A549 (cell line): ENCODE measurements at regions not wholly inside any gene's neighbourhood (a gene's known extent, or its start where the extent isn't known, plus 50 kb on each side); places are given as distances from the start of the nearest gene placed in this dataset.

Source experiments
- ATAC-seq, 2 experiments: fragments of 200-7000 bp in 1 of 2; fragments of >200 bp in 1 of 2; cut with Nextera tagmentation in 1 of 2; cut with Tn5 transposase in 1 of 2; 3 replicates each; pipeline versions ENCODE4 v1.8.0 to v1.9.1; 2018 to 2020; ENCODE audit warnings: mild to moderate bottlenecking in 1 of 2, moderate library complexity in 1 of 2
- CTCF ChIA-PET: fragments of 300-600 bp; sonication (Branson Sonifier 250); formaldehyde crosslinking; extraction: SDS; loops from one replicate; lab custom pipeline; 2021; ENCODE audit warnings: antibody characterized with exemption, inconsistent platforms; lab: Yijun Ruan, JAX
- POLR2A ChIA-PET: fragments of 350-600 bp; formaldehyde crosslinking; extraction: SDS; loops from one replicate; lab custom pipeline; 2021; ENCODE audit warnings: antibody characterized with exemption, inconsistent platforms; lab: Yijun Ruan, JAX
- DNase-seq, 2 experiments: peaks; one replicate each; pipeline versions ENCODE4 v3.0.0 to v3.0.0-alpha.2; 2011 to 2016; ENCODE audit warnings: low read depth in 1 of 2, low spot score in 1 of 2
- FAIRE-seq: peaks from 2 replicates; lab custom pipeline; 2011; peaks lifted over from hg19 to GRCh38; lab: Jason Lieb, UNC
- H3K27ac ChIP-seq, 2 experiments: fragments of >200 bp; sonication (Bioruptor Twin); formaldehyde crosslinking; 3 replicates each; pipeline ENCODE4 v1.5.1; 2016 to 2017
- H3K4me1 ChIP-seq: fragments of >200 bp; sonication (Bioruptor Twin); formaldehyde crosslinking; 3 replicates; pipeline ENCODE4 v1.6.1; 2016
- H3K4me2 ChIP-seq: fragments of >200 bp; sonication (Bioruptor Twin); formaldehyde crosslinking; 3 replicates; pipeline ENCODE4 v1.6.1; 2016
- H3K4me3 ChIP-seq: fragments of >200 bp; sonication (Bioruptor Twin); formaldehyde crosslinking; 3 replicates; pipeline ENCODE4 v1.5.1; 2016
- H3K9me3 ChIP-seq: fragments of >200 bp; sonication (Bioruptor Twin); formaldehyde crosslinking; 3 replicates; pipeline ENCODE4 v1.6.1; 2016
- BCL3 ChIP-seq: fragments of >200 bp; sonication (Bioruptor Twin); formaldehyde crosslinking; IDR thresholded peaks from 3 replicates; pipeline ENCODE4 v1.6.1; 2016
- CHD2 ChIP-seq: fragments of 150-350 bp; IDR thresholded peaks from 2 replicates; pipeline ENCODE4 v1.6.1; 2014; ENCODE audit warnings: low read length; ENCODE audit not compliant: partially characterized antibody
- EHF ChIP-seq: fragments of 250-450 bp; sonication (Bioruptor Pico); IDR thresholded peaks from 2 replicates; pipeline ENCODE4 v1.5.0; 2020; ENCODE audit warnings: mild to moderate bottlenecking
- FOSB ChIP-seq: fragments of 250-450 bp; sonication (Bioruptor Pico); IDR thresholded peaks from 2 replicates; pipeline ENCODE4 v1.5.0; 2020; ENCODE audit warnings: mild to moderate bottlenecking, moderate library complexity
- FOSL2 ChIP-seq, 2 experiments: fragments of 450-650 bp in 1 of 2; fragments of >200 bp in 1 of 2; sonication (Bioruptor Twin) in 1 of 2; formaldehyde crosslinking; IDR thresholded peaks; 2 replicates each; pipeline versions ENCODE4 v1.5.0 to v1.6.1; 2016 to 2020; ENCODE audit warnings: mild to moderate bottlenecking in 1 of 2, moderate library complexity in 1 of 2
- FOXS1 ChIP-seq: fragments of 250-450 bp; sonication (Bioruptor Pico); IDR thresholded peaks from 2 replicates; pipeline ENCODE4 v1.5.0; 2020; ENCODE audit warnings: mild to moderate bottlenecking, moderate library complexity
- GATA3 ChIP-seq: IDR thresholded peaks from 2 replicates; pipeline ENCODE4 v1.6.1; 2012; ENCODE audit warnings: borderline replicate concordance
- HOXA7 ChIP-seq: fragments of 250-450 bp; sonication (Bioruptor Pico); IDR thresholded peaks from 2 replicates; pipeline ENCODE4 v1.5.0; 2020; ENCODE audit warnings: mild to moderate bottlenecking, moderate library complexity
- KDM5A ChIP-seq: fragments of 200-600 bp; sonication (generic); IDR thresholded peaks from 2 replicates; pipeline ENCODE4 v1.6.1; 2016; ENCODE audit warnings: antibody characterized with exemption, mild to moderate bottlenecking
- POLR2AphosphoS2 ChIP-seq: conservative IDR thresholded peaks from 2 replicates; pipeline ENCODE4 v1.6.1; 2012; ENCODE audit warnings: low read length, improper control_type of control experiment, inconsistent platforms
- RARB ChIP-seq: fragments of 250-450 bp; sonication (Bioruptor Pico); IDR thresholded peaks from 2 replicates; pipeline ENCODE4 v1.8.0; 2021; ENCODE audit warnings: mild to moderate bottlenecking, moderate library complexity
- REST ChIP-seq: fragments of 200-600 bp; sonication (generic); IDR thresholded peaks from 2 replicates; pipeline ENCODE4 v1.6.1; 2016; ENCODE audit warnings: antibody characterized with exemption, mild to moderate bottlenecking, moderate library complexity
- SMC3 ChIP-seq: fragments of >200 bp; sonication (Bioruptor Twin); formaldehyde crosslinking; IDR thresholded peaks from 3 replicates; pipeline ENCODE4 v1.6.1; 2018; ENCODE audit warnings: inconsistent platforms
- SREBF2 ChIP-seq: fragments of 450-650 bp; IDR thresholded peaks from 2 replicates; pipeline ENCODE4 v1.6.1; 2014; ENCODE audit warnings: mild to moderate bottlenecking, moderate library complexity
- ZNF302 ChIP-seq: fragments of 250-450 bp; sonication (Bioruptor Pico); IDR thresholded peaks from 2 replicates; pipeline ENCODE4 v1.9.0; 2021; ENCODE audit warnings: inconsistent platforms, mild to moderate bottlenecking, moderate library complexity
- ZSCAN20 ChIP-seq: fragments of 250-450 bp; sonication (Bioruptor Pico); IDR thresholded peaks from 2 replicates; pipeline ENCODE4 v1.8.0; 2022; ENCODE audit warnings: mild to moderate bottlenecking, moderate library complexity
- WGBS: methylation state at CpG from one replicate; pipeline ENCODE4 v1.1.6; 2017; ENCODE audit errors: missing lambda C conversion rate; 5-methylcytosine and 5-hydroxymethylcytosine counted together
- TF ChIP-seq, protein P1 (sequence below): fragments of 250-450 bp; sonication (Bioruptor Pico); IDR thresholded peaks from 2 replicates; pipeline ENCODE4 v1.5.0; 2021; ENCODE audit warnings: mild to moderate bottlenecking, moderate library complexity, borderline replicate concordance
- TF ChIP-seq, protein P2 (sequence below): IDR thresholded peaks from 2 replicates; pipeline ENCODE4 v1.6.1; 2012; ENCODE audit warnings: low read depth, borderline replicate concordance

DNA sequence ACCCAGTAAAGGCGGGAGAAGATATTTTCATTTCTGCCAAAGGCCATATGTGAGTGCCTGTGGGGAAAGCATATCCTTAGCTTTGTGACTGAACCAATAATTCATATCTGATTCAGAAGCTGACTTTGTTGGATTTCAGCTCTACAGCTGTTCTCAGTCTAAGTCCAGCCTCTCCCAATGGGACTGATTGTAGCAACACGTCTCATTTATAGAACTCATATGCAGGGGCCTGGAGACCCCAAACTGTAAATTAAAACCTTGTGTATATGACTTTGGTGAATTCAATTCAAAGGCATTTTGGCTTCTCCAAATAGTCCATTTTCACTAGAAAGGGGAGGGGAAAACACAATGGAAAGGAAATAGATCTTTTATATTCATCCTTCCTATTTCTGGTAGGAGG is 250.4 kb upstream of the SORL1-AS1 start:
- TF ChIP-seq CHD2 (no peak), FOSL2 (IDR thresholded peaks at IDR 0.05) (no peak), FOSL2 (CRISPR knock-in tag; IDR thresholded peaks at IDR 0.05) (no peak), SREBF2 (no peak), GATA3 (no peak), BCL3 (no peak), HOXA7 (CRISPR knock-in tag) (no peak), FOXS1 (no peak), FOSB (no peak), RARB (CRISPR knock-in tag) (no peak), POLR2AphosphoS2 (no peak)
- TF ChIP-seq, protein P1, sequence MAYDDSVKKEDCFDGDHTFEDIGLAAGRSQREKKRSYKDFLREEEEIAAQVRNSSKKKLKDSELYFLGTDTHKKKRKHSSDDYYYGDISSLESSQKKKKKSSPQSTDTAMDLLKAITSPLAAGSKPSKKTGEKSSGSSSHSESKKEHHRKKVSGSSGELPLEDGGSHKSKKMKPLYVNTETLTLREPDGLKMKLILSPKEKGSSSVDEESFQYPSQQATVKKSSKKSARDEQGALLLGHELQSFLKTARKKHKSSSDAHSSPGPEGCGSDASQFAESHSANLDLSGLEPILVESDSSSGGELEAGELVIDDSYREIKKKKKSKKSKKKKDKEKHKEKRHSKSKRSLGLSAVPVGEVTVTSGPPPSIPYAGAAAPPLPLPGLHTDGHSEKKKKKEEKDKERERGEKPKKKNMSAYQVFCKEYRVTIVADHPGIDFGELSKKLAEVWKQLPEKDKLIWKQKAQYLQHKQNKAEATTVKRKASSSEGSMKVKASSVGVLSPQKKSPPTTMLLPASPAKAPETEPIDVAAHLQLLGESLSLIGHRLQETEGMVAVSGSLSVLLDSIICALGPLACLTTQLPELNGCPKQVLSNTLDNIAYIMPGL (CRISPR knock-in tag): no peak
- Histone ChIP-seq H3K4me3 (no peak overlapping the region), H3K27ac (no peak overlapping the region), H3K4me2 (no peak overlapping the region), H3K9me3 (no peaks in the 10 kb centered on the region), H3K4me1 (no peaks in the 10 kb centered on the region)
- no peak for DNase-seq
- POLR2A ChIA-PET: no interaction called here
- FAIRE-seq: no peak
- no peak for ATAC-seq
- WGBS: 6% methylated on average over 2 of the region's 2 CpGs
- CTCF ChIA-PET: no interaction called here

DNA sequence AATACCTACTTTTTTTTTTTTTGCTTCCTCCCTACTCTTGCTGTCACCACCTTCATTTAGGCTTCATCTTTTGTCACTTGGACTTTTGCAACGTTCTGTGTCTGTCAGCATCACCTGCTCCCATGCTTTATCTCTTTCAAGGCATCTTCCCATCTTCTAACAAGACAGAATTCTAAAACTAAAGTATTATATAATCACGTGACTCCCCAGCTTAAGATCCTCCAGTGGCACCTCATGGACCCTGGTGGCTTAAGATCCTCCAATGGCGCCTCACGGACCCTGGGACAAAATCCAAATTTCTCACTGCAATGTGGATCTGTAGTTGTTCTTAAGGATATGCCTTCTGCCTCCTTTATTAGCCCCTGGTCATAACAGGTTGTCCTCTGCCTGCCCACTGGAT is 248.2 kb upstream of the SORL1-AS1 start:
- Histone ChIP-seq H3K4me2 (no peak overlapping the region), H3K9me3 (no peaks in the 10 kb centered on the region), H3K4me1 (no peaks in the 10 kb centered on the region), H3K4me3 (no peak overlapping the region), H3K27ac (no peak overlapping the region)
- DNase-seq (no peak), FAIRE-seq (no peak), ATAC-seq (no peak)
- TF ChIP-seq ZSCAN20 (CRISPR knock-in tag): no peak
- no peak for TF ChIP-seq FOSL2 (IDR thresholded peaks at IDR 0.05)
- TF ChIP-seq FOSL2 (CRISPR knock-in tag; IDR thresholded peaks at IDR 0.05): no peak
- TF ChIP-seq, protein P1 (CRISPR knock-in tag): no peak
- no peak for TF ChIP-seq SREBF2
- TF ChIP-seq KDM5A: no peak
- TF ChIP-seq SMC3: no peak
- no peak for TF ChIP-seq EHF (CRISPR knock-in tag)
- TF ChIP-seq ZNF302: no peak
- no peak for TF ChIP-seq BCL3
- no peak for TF ChIP-seq REST
- no peak for TF ChIP-seq FOSB
- TF ChIP-seq, protein P2, sequence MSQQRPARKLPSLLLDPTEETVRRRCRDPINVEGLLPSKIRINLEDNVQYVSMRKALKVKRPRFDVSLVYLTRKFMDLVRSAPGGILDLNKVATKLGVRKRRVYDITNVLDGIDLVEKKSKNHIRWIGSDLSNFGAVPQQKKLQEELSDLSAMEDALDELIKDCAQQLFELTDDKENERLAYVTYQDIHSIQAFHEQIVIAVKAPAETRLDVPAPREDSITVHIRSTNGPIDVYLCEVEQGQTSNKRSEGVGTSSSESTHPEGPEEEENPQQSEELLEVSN: no peak
- ChIA-PET CTCF (interaction anchor here (0.7 kb wide), 1 partner anchor 21 kb away, joined by 3 read pairs; no protein-coding TSS in a partner anchor), POLR2A (no interaction called here)
- WGBS: 0% methylated on average over 4 of the region's 4 CpGs
